ENCODE measurements at regions not wholly inside any gene's neighbourhood (a gene's known extent, or its start where the extent isn't known, plus 50 kb on each side); places are given as distances from the start of the nearest gene placed in this dataset.

DNA sequence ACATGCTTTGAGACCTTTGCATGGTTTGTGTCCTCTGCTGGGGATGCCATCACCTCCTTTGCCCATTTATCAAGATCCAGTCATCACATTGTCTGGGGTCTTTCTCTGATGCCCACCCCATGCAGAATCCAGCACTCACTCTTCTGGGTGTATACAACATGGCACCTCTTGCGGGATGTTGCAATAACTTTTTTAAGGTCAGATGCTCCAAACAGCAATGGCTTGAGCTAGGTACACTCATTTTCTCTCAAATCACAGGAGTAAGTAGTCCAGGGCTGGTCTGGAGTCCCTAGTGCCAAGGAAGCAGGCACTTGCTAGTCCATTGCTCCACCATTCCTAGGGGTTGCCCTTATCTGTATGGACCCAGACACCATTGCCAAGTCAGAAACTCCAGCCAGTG is 196.6 kb upstream of the KCNG1 start:
- TF ChIP-seq CTCF (IDR thresholded peaks at IDR 0.05), result no peak
- no peak for TF ChIP-seq POLR2A (IDR thresholded peaks at IDR 0.05)

Data from adrenal gland (tissue), 5 donors.